Pancreas (tissue), 10 donors: ENCODE measurements at regions not wholly inside any gene's neighbourhood (a gene's known extent, or its start where the extent isn't known, plus 50 kb on each side); places are given as distances from the start of the nearest gene placed in this dataset.

Experiments
- ATAC-seq, 4 donors: fragments of 200-7000 bp; cut with Tn5 transposase; one replicate each; pipeline versions ENCODE4 v1.8.0 to v1.9.1; 2020; ENCODE audit warnings: mild to moderate bottlenecking in 4 of 4, moderate library complexity in 4 of 4
- DNase-seq, 6 donors: peaks; one replicate each; pipeline ENCODE4 v3.0.0-alpha.2; 2020
- FAIRE-seq: peaks from 2 replicates; lab custom pipeline; 2012; peaks lifted over from hg19 to GRCh38; lab: Jason Lieb, UNC
- H3K27ac ChIP-seq, 4 donors: fragments of 200-600 bp; sonication (generic); 1 replicate in 3 of 4; 2 replicates in 1 of 4; pipeline versions ENCODE4 v1.5.0 to v1.8.0; 2020
- H3K27me3 ChIP-seq, 4 donors: fragments of 200-600 bp; one replicate each; pipeline ENCODE4 v1.8.0; 2021
- H3K36me3 ChIP-seq, 3 donors: fragments of 200-600 bp; sonication (generic) in 1 of 3; one replicate each; pipeline versions ENCODE4 v1.5.0 to v1.8.0; 2020 to 2021
- H3K4me1 ChIP-seq, 3 donors: fragments of 200-600 bp; one replicate each; pipeline ENCODE4 v1.8.0; 2021
- H3K4me3 ChIP-seq, 4 donors: fragments of 200-600 bp; sonication (generic) in 2 of 4; one replicate each; pipeline versions ENCODE4 v1.5.0 to v1.8.0; 2020 to 2021
- H3K9me3 ChIP-seq, 4 donors: fragments of 200-600 bp; one replicate each; pipeline ENCODE4 v1.8.0; 2021
- CTCF ChIP-seq, 4 donors: fragments of 200-600 bp; sonication (generic) in 3 of 4; IDR thresholded peaks; one replicate each; pipeline versions ENCODE4 v1.5.0 to v1.8.0; 2021; ENCODE audit warnings: antibody characterized with exemption in 4 of 4
- WGBS, 2 donors: extraction: QIAGEN DNeasy Blood & Tissue Kit; methylation state at CpG; one replicate each; pipeline ENCODE4 v1.1.7; 2013; 5-methylcytosine and 5-hydroxymethylcytosine counted together
- intact Hi-C, 3 donors: fragments of 100-400 bp; cut with DNase I; formaldehyde crosslinking; loops; one replicate each; pipeline versions ENCODE4 v1.11.1 to v1.14.2; 2022
- donor health status: healthy with polysubstance abuse.
- donor health status: DM: no; HTN: no; CAD: no; lungs with moderate emphysema.
- donor health status: DM: no; HTN: no; CAD: no.
- donor health status: control.
- donor health status: control.
- donor health status: Bipolar disorder and iron deficiency.
- donor health status: DM: yes; HTN: yes; CAD: no.
- donor health status: DM: no; HTN: no; CAD: no.
- donor health status: DM: no; HTN: no; CAD: no.
- donor health status: DM: yes; HTN: yes; CAD: no.

GRCh38 chrX:140180585-140180984, 215.3 kb upstream of the CXorf66 start:
- H3K36me3 ChIP-seq = no peaks in the 10 kb centered on the region
- TF ChIP-seq CTCF (IDR thresholded peaks at IDR 0.05) = no peak
- DNase-seq (no peak), FAIRE-seq (no peak), ATAC-seq (no peak)
- no peaks in the 10 kb centered on the region for H3K9me3 ChIP-seq
- 51 to 53% methylated on average over 3 of the region's 3 CpGs for WGBS, 2 donors
- intact Hi-C loops = no loop called here
- H3K27me3 ChIP-seq = peaks cover 0 to 8% (median 0%) of the 10 kb centered on the region in 4 donors
- H3K4me3 ChIP-seq = no peak overlapping the region
- H3K27ac ChIP-seq = no peak overlapping the region
- H3K4me1 ChIP-seq = no peaks in the 10 kb centered on the region

- DNase-seq (no peak), FAIRE-seq (no peak), ATAC-seq (no peak)
- intact Hi-C loops = no loop called here
- no peak for TF ChIP-seq CTCF (IDR thresholded peaks at IDR 0.05)
- H3K27ac ChIP-seq = no peak overlapping the region
- peaks cover 0 to 3% (median 0%) of the 10 kb centered on the region in 4 donors for H3K27me3 ChIP-seq
- H3K9me3 ChIP-seq = no peaks in the 10 kb centered on the region
- no peaks in the 10 kb centered on the region for H3K36me3 ChIP-seq
- no peak overlapping the region for H3K4me3 ChIP-seq
- no peaks in the 10 kb centered on the region for H3K4me1 ChIP-seq
- WGBS, 2 donors = 16% methylated on average over 3 of the region's 3 CpGs
Observed at GRCh38 chrX:140177821-140178220, 212.5 kb upstream of the CXorf66 start.

GRCh38 chrX:140172401-140172800, 207.1 kb upstream of the CXorf66 start:
- ATAC-seq (no peak), DNase-seq (no peak), FAIRE-seq (no peak)
- TF ChIP-seq CTCF (IDR thresholded peaks at IDR 0.05) = no peak
- H3K4me1 ChIP-seq = no peaks in the 10 kb centered on the region
- no peak overlapping the region for H3K27ac ChIP-seq
- no peak overlapping the region for H3K4me3 ChIP-seq
- H3K36me3 ChIP-seq = no peaks in the 10 kb centered on the region
- H3K27me3 ChIP-seq = peaks cover 0 to 3% (median 0%) of the 10 kb centered on the region in 4 donors
- H3K9me3 ChIP-seq = no peaks in the 10 kb centered on the region
- intact Hi-C loops = no loop called here
- 62 to 83% methylated on average over 2 of the region's 2 CpGs for WGBS, 2 donors

GRCh38 chrX:140167551-140167950, 202.2 kb upstream of the CXorf66 start:
- H3K4me3 ChIP-seq = no peak overlapping the region
- H3K36me3 ChIP-seq = no peaks in the 10 kb centered on the region
- DNase-seq (no peak), FAIRE-seq (no peak), ATAC-seq (no peak)
- TF ChIP-seq CTCF (IDR thresholded peaks at IDR 0.05) = no peak
- 46 to 50% methylated on average over 2 of the region's 2 CpGs for WGBS, 2 donors
- H3K27me3 ChIP-seq = no peaks in the 10 kb centered on the region
- intact Hi-C loops = no loop called here
- H3K9me3 ChIP-seq = no peaks in the 10 kb centered on the region
- H3K4me1 ChIP-seq = no peaks in the 10 kb centered on the region
- H3K27ac ChIP-seq = no peak overlapping the region

- FAIRE-seq (no peak), ATAC-seq (no peak), DNase-seq (no peak)
- TF ChIP-seq CTCF (IDR thresholded peaks at IDR 0.05) = no peak
- intact Hi-C loops = no loop called here
- Histone ChIP-seq H3K27me3 (no peaks in the 10 kb centered on the region), H3K4me1 (no peaks in the 10 kb centered on the region), H3K36me3 (no peaks in the 10 kb centered on the region), H3K4me3 (no peak overlapping the region), H3K27ac (no peak overlapping the region), H3K9me3 (no peaks in the 10 kb centered on the region)
- 39 to 48% methylated on average over 1 of the region's 1 CpG for WGBS, 2 donors
Observed at GRCh38 chrX:140165849-140166248, 200.5 kb upstream of the CXorf66 start.
